ENCODE measurements at regions not wholly inside any gene's neighbourhood (a gene's known extent, or its start where the extent isn't known, plus 50 kb on each side); places are given as distances from the start of the nearest gene placed in this dataset.

- H3K27ac ChIP-seq (ENCODE audit: low read depth), result no peak overlapping the region
- Mint-ChIP-seq H3K4me1 (peaks cover 3% of the 10 kb centered on the region; the same call in 2 of the 3 replicates), H3K27ac (0 out of 2 replicates have a peak overlapping the region, but pooled peaks have one; percentile 26), H3K4me3 (no peak overlapping the region), H3K36me3 (ENCODE audit: low read depth) (peaks cover 5% of the 10 kb centered on the region; the same call in 2 of the 3 replicates), H3K27me3 (ENCODE audit: insufficient read depth, low read depth, poor library complexity) (peaks cover 5% of the 10 kb centered on the region), H3K9me3 (peaks cover 4% of the 10 kb centered on the region; the same call in 1 of the 3 replicates)
- no peak overlapping the region for H3K4me2 ChIP-seq
- no peaks in the 10 kb centered on the region for H3F3A ChIP-seq (replicated peaks; ENCODE audit: low read depth)
- no peak for ATAC-seq
- no peaks in the 10 kb centered on the region for H3K79me2 ChIP-seq (replicated peaks; ENCODE audit: insufficient read depth)
- H3K27me3 ChIP-seq (ENCODE audit: insufficient read depth), result no peaks in the 10 kb centered on the region
- no peaks in the 10 kb centered on the region for H3K36me3 ChIP-seq (ENCODE audit: insufficient read depth)
- H3K9me2 ChIP-seq (ENCODE audit: insufficient read depth), result 0 out of 2 replicates have a peak, but pooled peaks cover 12% of the 10 kb centered on the region
- no peaks in the 10 kb centered on the region for H3K4me1 ChIP-seq (ENCODE audit: insufficient read depth)
- no peak for TF ChIP-seq POLR2AphosphoS5 (IDR thresholded peaks at IDR 0.05; ENCODE audit: low read depth)
- no peak for TF ChIP-seq CREB1 (CRISPR knock-in tag; IDR thresholded peaks at IDR 0.05; ENCODE audit: low read depth)
- TF ChIP-seq ZNF462 (CRISPR knock-in tag; IDR thresholded peaks at IDR 0.05), result no peak
- TF ChIP-seq ZNF114 (CRISPR knock-in tag; IDR thresholded peaks at IDR 0.05), result no peak
- no peak for TF ChIP-seq EZH2 (IDR thresholded peaks at IDR 0.05; ENCODE audit: low read depth, unreplicated experiment)
- no peak overlapping the region for H2AFZ ChIP-seq
- H4K20me1 ChIP-seq (replicated peaks; ENCODE audit: insufficient read depth), result no peaks in the 10 kb centered on the region
- DNase-seq (ENCODE audit: low spot score), result no peak
- H3K4me3 ChIP-seq, result no peak overlapping the region
Measured at GRCh38 chr10:107970512-107970911, 806.0 kb upstream of the SORCS1 start.

- Histone ChIP-seq H3K4me2 (no peak overlapping the region), H3K36me3 (ENCODE audit: insufficient read depth) (no peaks in the 10 kb centered on the region), H3K27me3 (ENCODE audit: insufficient read depth) (no peaks in the 10 kb centered on the region), H2AFZ (no peak overlapping the region), H3K4me1 (ENCODE audit: insufficient read depth) (no peaks in the 10 kb centered on the region), H3F3A (replicated peaks; ENCODE audit: low read depth) (no peaks in the 10 kb centered on the region), H3K9me2 (ENCODE audit: insufficient read depth) (0 out of 2 replicates have a peak, but pooled peaks cover 12% of the 10 kb centered on the region), H3K79me2 (replicated peaks; ENCODE audit: insufficient read depth) (no peaks in the 10 kb centered on the region), H3K4me3 (no peak overlapping the region), H4K20me1 (replicated peaks; ENCODE audit: insufficient read depth) (no peaks in the 10 kb centered on the region), H3K27ac (ENCODE audit: low read depth) (no peak overlapping the region)
- peaks cover 5% of the 10 kb centered on the region for H3K27me3 Mint-ChIP-seq (ENCODE audit: insufficient read depth, low read depth, poor library complexity)
- H3K36me3 Mint-ChIP-seq (ENCODE audit: low read depth), result peaks cover 5% of the 10 kb centered on the region; the same call in 2 of the 3 replicates
- DNase-seq (ENCODE audit: low spot score) (no peak), ATAC-seq (no peak)
- H3K4me3 Mint-ChIP-seq, result no peak overlapping the region
- H3K27ac Mint-ChIP-seq, result no peak overlapping the region
- H3K4me1 Mint-ChIP-seq, result peaks cover 3% of the 10 kb centered on the region; the same call in 2 of the 3 replicates
- H3K9me3 Mint-ChIP-seq, result peaks cover 4% of the 10 kb centered on the region; the same call in 1 of the 3 replicates
- no peak for TF ChIP-seq CTCF (conservative IDR thresholded peaks at IDR 0.05; ENCODE audit: low read depth in 2 of 2)
- TF ChIP-seq ZNF114 (CRISPR knock-in tag; IDR thresholded peaks at IDR 0.05), result no peak
- TF ChIP-seq CREB1 (CRISPR knock-in tag; IDR thresholded peaks at IDR 0.05; ENCODE audit: low read depth), result no peak
- TF ChIP-seq NANOG (IDR thresholded peaks at IDR 0.05; ENCODE audit: borderline replicate concordance), result no peak
- no peak for TF ChIP-seq STAT1 (IDR thresholded peaks at IDR 0.05; ENCODE audit: unreplicated experiment)
- TF ChIP-seq REST (IDR thresholded peaks at IDR 0.05; ENCODE audit: unreplicated experiment), result no peak
- TF ChIP-seq JUNB (IDR thresholded peaks at IDR 0.05; ENCODE audit: unreplicated experiment), result no peak
Measured at GRCh38 chr10:107969936-107970335, 805.4 kb upstream of the SORCS1 start.

All from GM23338 (cell line).